A549 (cell line): ENCODE measurements at regions not wholly inside any gene's neighbourhood (a gene's known extent, or its start where the extent isn't known, plus 50 kb on each side); places are given as distances from the start of the nearest gene placed in this dataset.

Experiments used
- ATAC-seq, 2 experiments: fragments of 200-7000 bp in 1 of 2; fragments of >200 bp in 1 of 2; cut with Nextera tagmentation in 1 of 2; cut with Tn5 transposase in 1 of 2; 3 replicates each; pipeline versions ENCODE4 v1.8.0 to v1.9.1; 2018 to 2020; ENCODE audit warnings: mild to moderate bottlenecking in 1 of 2, moderate library complexity in 1 of 2
- CTCF ChIA-PET: fragments of 300-600 bp; sonication (Branson Sonifier 250); formaldehyde crosslinking; extraction: SDS; loops from one replicate; lab custom pipeline; 2021; ENCODE audit warnings: antibody characterized with exemption, inconsistent platforms; lab: Yijun Ruan, JAX
- POLR2A ChIA-PET: fragments of 350-600 bp; formaldehyde crosslinking; extraction: SDS; loops from one replicate; lab custom pipeline; 2021; ENCODE audit warnings: antibody characterized with exemption, inconsistent platforms; lab: Yijun Ruan, JAX
- DNase-seq, 2 experiments: peaks; one replicate each; pipeline versions ENCODE4 v3.0.0 to v3.0.0-alpha.2; 2011 to 2016; ENCODE audit warnings: low read depth in 1 of 2, low spot score in 1 of 2
- FAIRE-seq: peaks from 2 replicates; lab custom pipeline; 2011; peaks lifted over from hg19 to GRCh38; lab: Jason Lieb, UNC
- H3K27ac ChIP-seq, 2 experiments: fragments of >200 bp; sonication (Bioruptor Twin); formaldehyde crosslinking; 3 replicates each; pipeline ENCODE4 v1.5.1; 2016 to 2017
- H3K4me1 ChIP-seq: fragments of >200 bp; sonication (Bioruptor Twin); formaldehyde crosslinking; 3 replicates; pipeline ENCODE4 v1.6.1; 2016
- H3K4me2 ChIP-seq: fragments of >200 bp; sonication (Bioruptor Twin); formaldehyde crosslinking; 3 replicates; pipeline ENCODE4 v1.6.1; 2016
- H3K4me3 ChIP-seq: fragments of >200 bp; sonication (Bioruptor Twin); formaldehyde crosslinking; 3 replicates; pipeline ENCODE4 v1.5.1; 2016
- H3K9me3 ChIP-seq: fragments of >200 bp; sonication (Bioruptor Twin); formaldehyde crosslinking; 3 replicates; pipeline ENCODE4 v1.6.1; 2016
- CEBPB ChIP-seq, 2 experiments: fragments of >200 bp in 1 of 2; sonication (Bioruptor Twin) in 1 of 2; formaldehyde crosslinking in 1 of 2; IDR thresholded peaks; 2 replicates each; pipeline ENCODE4 v1.6.1; 2012 to 2016
- CHD4 ChIP-seq: fragments of 200-600 bp; sonication (generic); IDR thresholded peaks from 2 replicates; pipeline ENCODE4 v1.6.1; 2016; ENCODE audit warnings: antibody characterized with exemption, mild to moderate bottlenecking, borderline replicate concordance
- ELK1 ChIP-seq: fragments of 150-350 bp; IDR thresholded peaks from 2 replicates; pipeline ENCODE4 v1.6.1; 2014; ENCODE audit warnings: low read depth, mild to moderate bottlenecking, low read length
- GATA3 ChIP-seq: IDR thresholded peaks from 2 replicates; pipeline ENCODE4 v1.6.1; 2012; ENCODE audit warnings: borderline replicate concordance
- HEYL ChIP-seq: fragments of 250-450 bp; sonication (Bioruptor Pico); IDR thresholded peaks from 2 replicates; pipeline ENCODE4 v1.8.0; 2021; ENCODE audit warnings: mild to moderate bottlenecking, moderate library complexity
- MAFK ChIP-seq: fragments of 450-650 bp; IDR thresholded peaks from 2 replicates; pipeline ENCODE4 v1.6.1; 2014; ENCODE audit not compliant: partially characterized antibody
- MAZ ChIP-seq: fragments of 150-350 bp; IDR thresholded peaks from 2 replicates; pipeline ENCODE4 v1.6.1; 2014; ENCODE audit warnings: antibody characterized with exemption, low read depth, low read length, borderline replicate concordance
- PHF8 ChIP-seq: fragments of 200-600 bp; sonication (generic); IDR thresholded peaks from 2 replicates; pipeline ENCODE4 v1.6.1; 2016; ENCODE audit warnings: low read depth, mild to moderate bottlenecking, antibody characterized with exemption, moderate library complexity, borderline replicate concordance
- RCOR1 ChIP-seq: fragments of 150-350 bp; IDR thresholded peaks from 2 replicates; pipeline ENCODE4 v1.6.1; 2014; ENCODE audit warnings: antibody characterized with exemption, low read length, low read depth
- RFX5 ChIP-seq: fragments of 450-650 bp; IDR thresholded peaks from 2 replicates; pipeline ENCODE4 v1.7.1; 2014; ENCODE audit warnings: antibody characterized with exemption, mild to moderate bottlenecking, moderate library complexity
- SMC3 ChIP-seq: fragments of >200 bp; sonication (Bioruptor Twin); formaldehyde crosslinking; IDR thresholded peaks from 3 replicates; pipeline ENCODE4 v1.6.1; 2018; ENCODE audit warnings: inconsistent platforms
- TFCP2L1 ChIP-seq: fragments of 250-450 bp; sonication (Bioruptor Pico); IDR thresholded peaks from 2 replicates; pipeline ENCODE4 v1.5.0; 2021; ENCODE audit warnings: mild to moderate bottlenecking
- ZFP36 ChIP-seq: fragments of 450-650 bp; IDR thresholded peaks from 2 replicates; pipeline ENCODE4 v1.6.1; 2014; ENCODE audit warnings: borderline replicate concordance; ENCODE audit not compliant: partially characterized antibody
- ZNF302 ChIP-seq: fragments of 250-450 bp; sonication (Bioruptor Pico); IDR thresholded peaks from 2 replicates; pipeline ENCODE4 v1.9.0; 2021; ENCODE audit warnings: inconsistent platforms, mild to moderate bottlenecking, moderate library complexity
- WGBS: methylation state at CpG from one replicate; pipeline ENCODE4 v1.1.6; 2017; ENCODE audit errors: missing lambda C conversion rate; 5-methylcytosine and 5-hydroxymethylcytosine counted together
- TF ChIP-seq, protein P1 (sequence below): fragments of >200 bp; sonication (Bioruptor Twin); formaldehyde crosslinking; IDR thresholded peaks from 3 replicates; pipeline ENCODE4 v1.6.1; 2016
- TF ChIP-seq, protein P2 (sequence below): IDR thresholded peaks from 2 replicates; pipeline ENCODE4 v1.6.1; 2012
- TF ChIP-seq, protein P3 (sequence below): fragments of 450-650 bp; IDR thresholded peaks from 2 replicates; pipeline ENCODE4 v1.6.1; 2014; ENCODE audit warnings: antibody characterized with exemption
- TF ChIP-seq, protein P4 (sequence below): fragments of >200 bp; sonication (Bioruptor Twin); formaldehyde crosslinking; IDR thresholded peaks from 3 replicates; pipeline ENCODE4 v1.5.1; 2016

DNA sequence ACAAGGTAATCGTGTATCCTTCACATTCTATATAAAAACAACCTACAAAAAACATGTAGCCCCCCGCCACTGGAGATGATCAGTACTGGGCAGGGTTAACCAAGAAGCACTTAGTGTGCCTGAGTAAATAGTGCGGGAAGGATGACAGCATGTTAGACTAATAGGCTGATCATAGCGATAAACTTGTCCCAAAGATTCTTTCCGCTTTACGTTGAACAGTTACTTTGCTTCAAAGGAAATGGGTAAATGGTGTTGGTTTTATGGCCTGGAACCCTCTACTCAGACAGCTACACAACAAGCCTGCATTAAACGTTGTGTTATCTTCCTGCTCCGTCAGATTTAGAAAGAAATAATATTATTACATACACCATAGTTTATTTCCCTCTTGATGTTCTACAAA is 67.7 kb downstream of the CTAGE1 start:
- DNase-seq = no peak
- ATAC-seq = no peak

DNA sequence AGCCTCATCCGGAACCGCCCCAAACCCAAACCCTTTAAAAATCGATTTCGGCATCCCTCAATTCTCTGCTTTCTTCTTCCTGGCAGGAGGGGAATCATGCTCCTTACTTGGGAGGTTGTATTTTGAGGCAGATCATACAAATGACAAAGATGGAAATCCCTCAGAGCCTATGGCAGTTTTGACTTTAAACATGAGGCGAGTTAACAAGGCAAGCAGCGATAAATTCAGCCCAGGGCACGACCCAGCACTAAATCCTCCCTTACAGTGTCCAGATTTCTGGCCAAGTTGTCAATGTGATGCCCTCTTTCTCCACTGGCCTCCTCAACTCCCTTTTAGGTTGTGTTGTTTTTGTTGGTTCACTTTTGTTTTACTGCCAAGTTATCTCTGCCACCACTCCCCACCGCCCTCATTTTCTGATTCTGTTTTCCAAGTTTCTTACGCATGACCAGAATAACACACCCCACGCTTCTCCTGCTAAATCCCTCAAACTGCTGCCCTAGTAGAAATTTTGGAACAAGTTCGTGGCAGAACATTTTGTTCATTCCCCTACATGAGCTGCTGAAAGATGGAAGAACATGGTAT is 68.3 kb downstream of the CTAGE1 start:
- POLR2A ChIA-PET = no interaction called here
- H3K4me1 ChIP-seq = peaks cover 18% of the 10 kb centered on the region
- FAIRE-seq (no peak), ATAC-seq (no peak), DNase-seq (no peak)
- no peak overlapping the region for H3K4me3 ChIP-seq
- TF ChIP-seq GATA3 = no peak
- TF ChIP-seq MAFK = no peak
- TF ChIP-seq PHF8 = no peak
- TF ChIP-seq, protein P1, sequence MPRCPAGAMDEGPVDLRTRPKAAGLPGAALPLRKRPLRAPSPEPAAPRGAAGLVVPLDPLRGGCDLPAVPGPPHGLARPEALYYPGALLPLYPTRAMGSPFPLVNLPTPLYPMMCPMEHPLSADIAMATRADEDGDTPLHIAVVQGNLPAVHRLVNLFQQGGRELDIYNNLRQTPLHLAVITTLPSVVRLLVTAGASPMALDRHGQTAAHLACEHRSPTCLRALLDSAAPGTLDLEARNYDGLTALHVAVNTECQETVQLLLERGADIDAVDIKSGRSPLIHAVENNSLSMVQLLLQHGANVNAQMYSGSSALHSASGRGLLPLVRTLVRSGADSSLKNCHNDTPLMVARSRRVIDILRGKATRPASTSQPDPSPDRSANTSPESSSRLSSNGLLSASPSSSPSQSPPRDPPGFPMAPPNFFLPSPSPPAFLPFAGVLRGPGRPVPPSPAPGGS = no peak
- TF ChIP-seq, protein P2, sequence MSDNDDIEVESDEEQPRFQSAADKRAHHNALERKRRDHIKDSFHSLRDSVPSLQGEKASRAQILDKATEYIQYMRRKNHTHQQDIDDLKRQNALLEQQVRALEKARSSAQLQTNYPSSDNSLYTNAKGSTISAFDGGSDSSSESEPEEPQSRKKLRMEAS = no peak
- TF ChIP-seq CEBPB (IDR thresholded peaks at IDR 0.05) = no peak
- TF ChIP-seq ZNF302 (CRISPR knock-in tag) = no peak
- TF ChIP-seq RCOR1 = no peak
- TF ChIP-seq, protein P3, sequence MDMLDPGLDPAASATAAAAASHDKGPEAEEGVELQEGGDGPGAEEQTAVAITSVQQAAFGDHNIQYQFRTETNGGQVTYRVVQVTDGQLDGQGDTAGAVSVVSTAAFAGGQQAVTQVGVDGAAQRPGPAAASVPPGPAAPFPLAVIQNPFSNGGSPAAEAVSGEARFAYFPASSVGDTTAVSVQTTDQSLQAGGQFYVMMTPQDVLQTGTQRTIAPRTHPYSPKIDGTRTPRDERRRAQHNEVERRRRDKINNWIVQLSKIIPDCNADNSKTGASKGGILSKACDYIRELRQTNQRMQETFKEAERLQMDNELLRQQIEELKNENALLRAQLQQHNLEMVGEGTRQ = no peak
- TF ChIP-seq CHD4 = no peak
- TF ChIP-seq ELK1 = no peak
- TF ChIP-seq RFX5 = no peak
- no peak for TF ChIP-seq MAZ
- TF ChIP-seq, protein P4, sequence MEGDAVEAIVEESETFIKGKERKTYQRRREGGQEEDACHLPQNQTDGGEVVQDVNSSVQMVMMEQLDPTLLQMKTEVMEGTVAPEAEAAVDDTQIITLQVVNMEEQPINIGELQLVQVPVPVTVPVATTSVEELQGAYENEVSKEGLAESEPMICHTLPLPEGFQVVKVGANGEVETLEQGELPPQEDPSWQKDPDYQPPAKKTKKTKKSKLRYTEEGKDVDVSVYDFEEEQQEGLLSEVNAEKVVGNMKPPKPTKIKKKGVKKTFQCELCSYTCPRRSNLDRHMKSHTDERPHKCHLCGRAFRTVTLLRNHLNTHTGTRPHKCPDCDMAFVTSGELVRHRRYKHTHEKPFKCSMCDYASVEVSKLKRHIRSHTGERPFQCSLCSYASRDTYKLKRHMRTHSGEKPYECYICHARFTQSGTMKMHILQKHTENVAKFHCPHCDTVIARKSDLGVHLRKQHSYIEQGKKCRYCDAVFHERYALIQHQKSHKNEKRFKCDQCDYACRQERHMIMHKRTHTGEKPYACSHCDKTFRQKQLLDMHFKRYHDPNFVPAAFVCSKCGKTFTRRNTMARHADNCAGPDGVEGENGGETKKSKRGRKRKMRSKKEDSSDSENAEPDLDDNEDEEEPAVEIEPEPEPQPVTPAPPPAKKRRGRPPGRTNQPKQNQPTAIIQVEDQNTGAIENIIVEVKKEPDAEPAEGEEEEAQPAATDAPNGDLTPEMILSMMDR = no peak
- TF ChIP-seq HEYL = no peak
- TF ChIP-seq ZFP36 = no peak
- no peak for TF ChIP-seq SMC3
- WGBS = 96% methylated on average over 11 of the region's 11 CpGs
- H3K4me2 ChIP-seq = peak overlapping the region; percentile 71; the same call in 1 of the 3 replicates
- H3K9me3 ChIP-seq = no peaks in the 10 kb centered on the region
- peak overlapping the region; percentile 81 to 90; a peak in 5 of 6 replicates for H3K27ac ChIP-seq
- CTCF ChIA-PET = interaction anchor here (0.5 kb wide), 1 partner anchor 98 kb away, joined by 4 read pairs; no protein-coding TSS in a partner anchor

More for the DNA sequence above, 67.7 kb downstream of the CTAGE1 start:
- 96% methylated on average over 8 of the region's 8 CpGs for WGBS
- Histone ChIP-seq H3K27ac (no peak overlapping the region), H3K4me2 (no peak overlapping the region), H3K4me1 (peaks cover 18% of the 10 kb centered on the region), H3K9me3 (no peaks in the 10 kb centered on the region), H3K4me3 (no peak overlapping the region)
- ChIA-PET CTCF (interaction anchor here (0.5 kb wide), 1 partner anchor 98 kb away, joined by 4 read pairs; no protein-coding TSS in a partner anchor), POLR2A (no interaction called here)
- FAIRE-seq = no peak
- TF ChIP-seq, protein P1 = no peak
- TF ChIP-seq TFCP2L1 = no peak
